HEK293 (cell line): ENCODE measurements at regions not wholly inside any gene's neighbourhood (a gene's known extent, or its start where the extent isn't known, plus 50 kb on each side); places are given as distances from the start of the nearest gene placed in this dataset.

Experiments used
- CTCF ChIA-PET: fragments of 350-600 bp; formaldehyde crosslinking; extraction: SDS; loops from one replicate; lab custom pipeline; 2021; ENCODE audit warnings: antibody characterized with exemption; lab: Yijun Ruan, JAX
- POLR2A ChIA-PET: fragments of 300-600 bp; formaldehyde crosslinking; extraction: SDS; loops from one replicate; lab custom pipeline; 2020; ENCODE audit warnings: antibody characterized with exemption, inconsistent platforms; lab: Yijun Ruan, JAX
- H3K27ac ChIP-seq: fragments of 200-500 bp; sonication (Bioruptor generic); 2 replicates; pipeline ENCODE4 v1.5.1; 2014; ENCODE audit warnings: low read depth, low read length, control low read depth, inconsistent platforms; ENCODE audit errors: extremely low read depth
- H3K36me3 ChIP-seq, 2 experiments: fragments of 200-500 bp in 1 of 2; sonication (Bioruptor generic) in 1 of 2; 1 replicate in 1 of 2; 2 replicates in 1 of 2; pipeline ENCODE4 v1.5.1; 2014 to 2017; ENCODE audit warnings: inconsistent platforms in 2 of 2, low read length in 2 of 2; ENCODE audit not compliant: control insufficient read depth in 2 of 2, insufficient read depth in 1 of 2
- H3K4me1 ChIP-seq: fragments of 200-500 bp; sonication (Bioruptor generic); 2 replicates; pipeline ENCODE4 v1.5.1; 2014; ENCODE audit warnings: mild to moderate bottlenecking, low read length, inconsistent platforms; ENCODE audit not compliant: control insufficient read depth, insufficient read depth
- H3K4me3 ChIP-seq: 2 replicates; pipeline ENCODE4 v1.5.1; 2011; ENCODE audit warnings: low read depth, mild to moderate bottlenecking, control low read depth, low read length, moderate library complexity
- H3K9me3 ChIP-seq: fragments of 200-500 bp; sonication (Bioruptor generic); 2 replicates; pipeline ENCODE4 v1.5.1; 2014; ENCODE audit warnings: low read depth, low read length, inconsistent platforms; ENCODE audit not compliant: control insufficient read depth, insufficient read depth
- BCL11A ChIP-seq: fragments of 450-650 bp; formaldehyde crosslinking; IDR thresholded peaks from 2 replicates; pipeline ENCODE4 v1.5.1; 2016; ENCODE audit warnings: low read depth, missing biosample characterization, missing genetic modification characterization
- FEZF1 ChIP-seq: fragments of 450-650 bp; formaldehyde crosslinking; IDR thresholded peaks from 2 replicates; pipeline ENCODE4 v1.5.1; 2016; ENCODE audit warnings: missing biosample characterization, missing genetic modification characterization
- REST ChIP-seq: fragments of 450-650 bp; formaldehyde crosslinking; IDR thresholded peaks from 2 replicates; pipeline ENCODE4 v1.5.1; 2016; ENCODE audit warnings: missing biosample characterization, missing genetic modification characterization
- SALL2 ChIP-seq: fragments of 450-650 bp; formaldehyde crosslinking; IDR thresholded peaks from 2 replicates; pipeline ENCODE4 v1.5.0; 2017; ENCODE audit warnings: missing biosample characterization, mild to moderate bottlenecking, missing genetic modification characterization, borderline replicate concordance
- ZBTB17 ChIP-seq: fragments of 450-650 bp; formaldehyde crosslinking; IDR thresholded peaks from 2 replicates; pipeline ENCODE4 v1.5.1; 2016; ENCODE audit warnings: missing biosample characterization, missing genetic modification characterization
- ZBTB44 ChIP-seq: fragments of 450-650 bp; IDR thresholded peaks from 2 replicates; pipeline ENCODE4 v1.5.1; 2018; ENCODE audit warnings: missing biosample characterization, mild to moderate bottlenecking, missing genetic modification characterization
- ZNF112 ChIP-seq: fragments of 450-650 bp; formaldehyde crosslinking; IDR thresholded peaks from 2 replicates; pipeline ENCODE4 v1.5.0; 2017; ENCODE audit warnings: missing biosample characterization, missing genetic modification characterization
- ZNF280C ChIP-seq: fragments of 450-650 bp; formaldehyde crosslinking; IDR thresholded peaks from 2 replicates; pipeline ENCODE4 v1.5.1; 2016; ENCODE audit warnings: missing biosample characterization, missing genetic modification characterization
- ZNF311 ChIP-seq: fragments of 450-650 bp; formaldehyde crosslinking; IDR thresholded peaks from 2 replicates; pipeline ENCODE4 v1.5.1; 2017; ENCODE audit warnings: missing biosample characterization, missing genetic modification characterization, borderline replicate concordance
- ZNF37A ChIP-seq: fragments of 450-650 bp; IDR thresholded peaks from 2 replicates; pipeline ENCODE4 v1.5.1; 2018; ENCODE audit warnings: missing biosample characterization, missing genetic modification characterization
- ZNF423 ChIP-seq: fragments of 450-650 bp; formaldehyde crosslinking; IDR thresholded peaks from 2 replicates; pipeline ENCODE4 v1.5.1; 2016; ENCODE audit warnings: missing biosample characterization, missing genetic modification characterization
- ZNF433 ChIP-seq: fragments of 450-650 bp; formaldehyde crosslinking; IDR thresholded peaks from 2 replicates; pipeline ENCODE4 v1.5.1; 2016; ENCODE audit warnings: missing biosample characterization, missing genetic modification characterization, low read depth
- ZNF626 ChIP-seq: fragments of 450-650 bp; sonication (Bioruptor Pico); formaldehyde crosslinking; IDR thresholded peaks from 2 replicates; pipeline ENCODE4 v1.5.1; 2018; ENCODE audit warnings: missing biosample characterization, missing genetic modification characterization, inconsistent platforms
- ZNF792 ChIP-seq: fragments of 450-650 bp; formaldehyde crosslinking; IDR thresholded peaks from 2 replicates; pipeline ENCODE4 v1.5.1; 2016; ENCODE audit warnings: missing biosample characterization, missing genetic modification characterization
- ZNF837 ChIP-seq: fragments of 450-650 bp; formaldehyde crosslinking; IDR thresholded peaks from 2 replicates; pipeline ENCODE4 v1.5.1; 2016; ENCODE audit warnings: missing biosample characterization, missing genetic modification characterization
- ZNF843 ChIP-seq: fragments of 450-650 bp; formaldehyde crosslinking; IDR thresholded peaks from 2 replicates; pipeline ENCODE4 v1.5.1; 2016; ENCODE audit warnings: missing biosample characterization, missing genetic modification characterization
- ZSCAN16 ChIP-seq: fragments of 450-650 bp; formaldehyde crosslinking; IDR thresholded peaks from 2 replicates; pipeline ENCODE4 v1.5.1; 2016; ENCODE audit warnings: missing biosample characterization, missing genetic modification characterization

- POLR2A ChIA-PET: no interaction called here
- H3K4me3 ChIP-seq: no peak overlapping the region
- TF ChIP-seq ZNF843 (tag by site-specific recombination): no peak
- no peak for TF ChIP-seq ZSCAN16 (tag by site-specific recombination)
- TF ChIP-seq ZNF626: no peak
- no peak for TF ChIP-seq SALL2 (tag by site-specific recombination)
- no peak for TF ChIP-seq ZNF792 (tag by site-specific recombination)
- no peak for TF ChIP-seq REST (tag by site-specific recombination)
- TF ChIP-seq ZNF112 (tag by site-specific recombination): no peak
- no peak for TF ChIP-seq BCL11A (tag by site-specific recombination)
- TF ChIP-seq FEZF1 (tag by site-specific recombination): no peak
- no peak for TF ChIP-seq ZBTB17 (tag by site-specific recombination)
- no peak for TF ChIP-seq ZNF37A
- no peak for TF ChIP-seq ZNF280C (tag by site-specific recombination)
- no peak for TF ChIP-seq ZNF311 (tag by site-specific recombination)
- no peak for TF ChIP-seq ZNF837 (tag by site-specific recombination)
- TF ChIP-seq ZNF433 (tag by site-specific recombination): no peak
- TF ChIP-seq ZBTB44 (tag by site-specific recombination): no peak
- TF ChIP-seq ZNF423: no peak
- TF ChIP-seq, all 188 proteins: peak for 0
- Histone ChIP-seq H3K36me3 (no peaks in the 10 kb centered on the region), H3K27ac (no peak overlapping the region), H3K4me1 (no peaks in the 10 kb centered on the region), H3K9me3 (no peaks in the 10 kb centered on the region)
- CTCF ChIA-PET: interaction anchor here (1.9 kb wide), 1 partner anchor 79 kb away, joined by 5 read pairs; the partner anchor contains the start of gene IL6
These were observed 79.3 kb upstream of the IL6 start for GRCh38 chr7:22647451-22648257.
